CD4-positive, alpha-beta memory T cell (primary cell): ENCODE measurements at regions not wholly inside any gene's neighbourhood (a gene's known extent, or its start where the extent isn't known, plus 50 kb on each side); places are given as distances from the start of the nearest gene placed in this dataset.
A peak's percentile ranks its signal among the peaks of the same experiment; 100 is the strongest.

ENCODE experiments used
- CTCF ChIA-PET: fragments of 350-600 bp; sonication (Branson Sonifier 250); formaldehyde crosslinking; loops from one replicate; lab custom pipeline; 2021; ENCODE audit warnings: inconsistent platforms; ENCODE audit not compliant: partially characterized antibody; lab: Charles Lee
- POLR2A ChIA-PET: fragments of 350-600 bp; sonication (Branson Sonifier 250); formaldehyde crosslinking; loops from one replicate; lab custom pipeline; 2021; ENCODE audit not compliant: partially characterized antibody; lab: Charles Lee
- DNase-seq, 5 donors: peaks; one replicate each; pipeline versions ENCODE4 v3.0.0 to v3.0.0-alpha.2; 2020 to 2022; ENCODE audit warnings: mixed read lengths in 1 of 5
- H3K27ac ChIP-seq: one replicate; pipeline ENCODE4 v1.7.0; 2013; ENCODE audit warnings: low read depth, low read length
- H3K27me3 ChIP-seq: 2 replicates; pipeline ENCODE4 v1.7.0; 2013; ENCODE audit warnings: mild to moderate bottlenecking, low read length, moderate library complexity; ENCODE audit not compliant: insufficient read depth
- H3K36me3 ChIP-seq: 2 replicates; pipeline ENCODE4 v1.7.0; 2013; ENCODE audit warnings: mild to moderate bottlenecking, low read length, moderate library complexity; ENCODE audit not compliant: insufficient read depth
- H3K4me1 ChIP-seq: 2 replicates; pipeline ENCODE4 v1.7.0; 2013; ENCODE audit warnings: mild to moderate bottlenecking, low read length, moderate library complexity; ENCODE audit not compliant: insufficient read depth
- H3K4me3 ChIP-seq, 2 donors: one replicate each; pipeline ENCODE4 v1.7.0; 2013; ENCODE audit warnings: low read length in 2 of 2, mild to moderate bottlenecking in 1 of 2
- H3K9me3 ChIP-seq, 2 donors: one replicate each; pipeline ENCODE4 v1.7.0; 2013; ENCODE audit warnings: low read length in 2 of 2, control low read depth in 1 of 2; ENCODE audit not compliant: control insufficient read depth in 1 of 2
- H3K27ac Mint-ChIP-seq, 7 donors: one replicate each; pipeline ENCODE4 v1.8.0; 2020 to 2021; ENCODE audit warnings: mixed read lengths in 7 of 7, mild to moderate bottlenecking in 6 of 7, inconsistent platforms in 3 of 7, moderate library complexity in 3 of 7
- H3K27me3 Mint-ChIP-seq, 2 donors: one replicate each; pipeline ENCODE4 v1.8.0; 2020 to 2021; ENCODE audit warnings: mixed read lengths in 2 of 2
- H3K36me3 Mint-ChIP-seq, 2 donors: one replicate each; pipeline ENCODE4 v1.8.0; 2020 to 2021; ENCODE audit warnings: mixed read lengths in 2 of 2, inconsistent platforms in 1 of 2, mild to moderate bottlenecking in 1 of 2
- H3K4me1 Mint-ChIP-seq, 4 donors: one replicate each; pipeline ENCODE4 v1.8.0; 2020 to 2021; ENCODE audit warnings: mixed read lengths in 4 of 4, mild to moderate bottlenecking in 1 of 4
- H3K4me3 Mint-ChIP-seq, 8 donors: one replicate each; pipeline ENCODE4 v1.8.0; 2020 to 2021; ENCODE audit warnings: mixed read lengths in 8 of 8, mild to moderate bottlenecking in 7 of 8, moderate library complexity in 6 of 8, inconsistent platforms in 3 of 8
- H3K9me3 Mint-ChIP-seq, 8 donors: one replicate each; pipeline ENCODE4 v1.8.0; 2020 to 2021; ENCODE audit warnings: mixed read lengths in 8 of 8, mild to moderate bottlenecking in 5 of 8, inconsistent platforms in 3 of 8, moderate library complexity in 1 of 8
- intact Hi-C: fragments of 100-400 bp; cut with micrococcal nuclease; formaldehyde crosslinking; loops from one replicate; pipeline ENCODE4 v1.15.1; 2023

- no peak for DNase-seq
- H3K4me1 ChIP-seq, result peaks cover 65% of the 10 kb centered on the region
- H3K27ac ChIP-seq, result peak overlapping the region; percentile 89
- H3K4me3 ChIP-seq, result peak overlapping the region; percentile 6 to 15
- CTCF ChIA-PET, result interaction anchor here (1.6 to 17.1 kb wide), 4 partner anchors 10 to 833 kb away, joined by 4 to 252 read pairs (median 60); partner anchors contain the start of gene TRIM13
- Mint-ChIP-seq H3K27me3 (peaks cover 0 to 6% of the 10 kb centered on the region in 2 donors), H3K9me3 (peaks cover 0 to 13% (median 0%) of the 10 kb centered on the region in 8 donors), H3K27ac (peak overlapping the region in 6 of 7 donors; percentile 25 to 99 (median 82)), H3K4me1 (peaks cover 20 to 51% (median 32%) of the 10 kb centered on the region in 4 donors), H3K4me3 (peak overlapping the region; percentile 45 to 99 (median 66)), H3K36me3 (peaks cover 4 to 27% of the 10 kb centered on the region in 2 donors)
- H3K36me3 ChIP-seq, result no peaks in the 10 kb centered on the region
- POLR2A ChIA-PET, result interaction anchor here (0.7 to 20.7 kb wide), 5 partner anchors 7 to 833 kb away, joined by 3 to 648 read pairs (median 3); partner anchors contain the start of gene TRIM13
- intact Hi-C loops, result no loop called here
- H3K9me3 ChIP-seq, result no peaks in the 10 kb centered on the region
- no peaks in the 10 kb centered on the region for H3K27me3 ChIP-seq
Measured at GRCh38 chr13:50078231-50078894, 63.1 kb downstream of the KCNRG start.

- Mint-ChIP-seq H3K9me3 (peaks cover 0 to 13% (median 0%) of the 10 kb centered on the region in 8 donors), H3K4me3 (peak overlapping the region; percentile 96 to 100 (median 99)), H3K27ac (peak overlapping the region in 5 of 7 donors; percentile 68 to 99 (median 91)), H3K36me3 (peaks cover 4 to 27% of the 10 kb centered on the region in 2 donors), H3K27me3 (peaks cover 0 to 6% of the 10 kb centered on the region in 2 donors), H3K4me1 (peaks cover 20 to 57% (median 36%) of the 10 kb centered on the region in 4 donors)
- ChIA-PET CTCF (interaction anchor here (2.3 to 17.1 kb wide), 3 partner anchors 10 to 81 kb away, joined by 6 to 252 read pairs (median 114); partner anchors contain the start of gene TRIM13), POLR2A (interaction anchor here (0.5 to 20.7 kb wide), 12 partner anchors 8 to 287 kb away, joined by 3 to 648 read pairs (median 4); partner anchors contain the start of gene TRIM13)
- Histone ChIP-seq H3K4me1 (peaks cover 67% of the 10 kb centered on the region), H3K9me3 (no peaks in the 10 kb centered on the region), H3K27me3 (no peaks in the 10 kb centered on the region), H3K27ac (peak overlapping the region; percentile 89), H3K4me3 (peak overlapping the region; percentile 85 to 86), H3K36me3 (no peaks in the 10 kb centered on the region)
- intact Hi-C loops, result no loop called here
- no peak for DNase-seq
Measured at GRCh38 chr13:50078895-50079654, 63.8 kb downstream of the KCNRG start.

- H3K27me3 Mint-ChIP-seq, result peaks cover 0 to 6% of the 10 kb centered on the region in 2 donors
- peaks cover 67% of the 10 kb centered on the region for H3K4me1 ChIP-seq
- peak overlapping the region; percentile 88 to 99 (median 97) for H3K27ac Mint-ChIP-seq
- DNase-seq, result no peak
- H3K27ac ChIP-seq, result peak overlapping the region; percentile 89
- no peaks in the 10 kb centered on the region for H3K36me3 ChIP-seq
- ChIA-PET CTCF (interaction anchor here (1.2 to 17.1 kb wide), 5 partner anchors 11 to 990 kb away, joined by 3 to 252 read pairs (median 6); partner anchors contain the start of gene TRIM13), POLR2A (interaction anchor here (0.5 to 20.7 kb wide), 19 partner anchors 7 to 830 kb away, joined by 3 to 648 read pairs (median 8); partner anchors contain the start of genes RNASEH2B, SPRYD7 and TRIM13)
- H3K9me3 Mint-ChIP-seq, result peaks cover 0 to 13% (median 0%) of the 10 kb centered on the region in 8 donors
- no peaks in the 10 kb centered on the region for H3K27me3 ChIP-seq
- peaks cover 20 to 59% (median 37%) of the 10 kb centered on the region in 4 donors for H3K4me1 Mint-ChIP-seq
- no peaks in the 10 kb centered on the region for H3K9me3 ChIP-seq
- H3K4me3 ChIP-seq, result peak overlapping the region; percentile 85 to 86
- intact Hi-C loops, result loop anchor here (2.0 to 5.0 kb wide), 3 partner anchors 288 to 1373 kb away; partner anchors contain the start of gene INTS6
- peak overlapping the region; percentile 96 to 100 (median 99) for H3K4me3 Mint-ChIP-seq
- H3K36me3 Mint-ChIP-seq, result peaks cover 4 to 27% of the 10 kb centered on the region in 2 donors
Measured at GRCh38 chr13:50079655-50080202, 64.5 kb downstream of the KCNRG start.

GRCh38 chr13:50080203-50080910 lies 65.1 kb downstream of the KCNRG start:
- Histone ChIP-seq H3K27ac (peak overlapping the region; percentile 89), H3K4me3 (peak overlapping the region; percentile 85 to 86), H3K27me3 (no peaks in the 10 kb centered on the region), H3K36me3 (no peaks in the 10 kb centered on the region), H3K9me3 (no peaks in the 10 kb centered on the region), H3K4me1 (peaks cover 67% of the 10 kb centered on the region)
- Mint-ChIP-seq H3K27me3 (peaks cover 0 to 6% of the 10 kb centered on the region in 2 donors), H3K9me3 (peaks cover 0 to 13% (median 0%) of the 10 kb centered on the region in 8 donors), H3K27ac (peak overlapping the region; percentile 88 to 99 (median 97)), H3K4me3 (peak overlapping the region; percentile 96 to 100 (median 99)), H3K36me3 (peaks cover 4 to 27% of the 10 kb centered on the region in 2 donors), H3K4me1 (peaks cover 23 to 64% (median 41%) of the 10 kb centered on the region in 4 donors)
- CTCF ChIA-PET, result interaction anchor here (0.6 to 17.1 kb wide), 8 partner anchors 12 to 990 kb away, joined by 3 to 252 read pairs (median 4); partner anchors contain the start of gene TRIM13
- DNase-seq, result peak in 4 of 5 donors; percentile 63 to 77 (median 70)
- POLR2A ChIA-PET, result interaction anchor here (0.6 to 20.7 kb wide), 26 partner anchors 8 to 837 kb away, joined by 3 to 648 read pairs (median 6); partner anchors contain the start of genes RNASEH2B, SPRYD7 and TRIM13
- intact Hi-C loops, result loop anchor here (2.0 to 5.0 kb wide), 3 partner anchors 287 to 1372 kb away; partner anchors contain the start of gene INTS6

- CTCF ChIA-PET, result interaction anchor here (0.6 to 17.1 kb wide), 11 partner anchors 11 to 989 kb away, joined by 3 to 252 read pairs (median 4); partner anchors contain the start of genes SPRYD7 and TRIM13
- Histone ChIP-seq H3K4me1 (peaks cover 61% of the 10 kb centered on the region), H3K9me3 (no peaks in the 10 kb centered on the region), H3K4me3 (peak overlapping the region; percentile 85 to 86), H3K27me3 (no peaks in the 10 kb centered on the region), H3K36me3 (no peaks in the 10 kb centered on the region), H3K27ac (peak overlapping the region; percentile 89)
- H3K36me3 Mint-ChIP-seq, result peaks cover 0 to 23% of the 10 kb centered on the region in 2 donors
- DNase-seq, result peak in 2 of 5 donors; percentile 60 to 63
- H3K27ac Mint-ChIP-seq, result peak overlapping the region; percentile 95 to 100 (median 98)
- peaks cover 0 to 6% of the 10 kb centered on the region in 2 donors for H3K27me3 Mint-ChIP-seq
- H3K9me3 Mint-ChIP-seq, result peaks cover 0 to 13% (median 0%) of the 10 kb centered on the region in 8 donors
- POLR2A ChIA-PET, result interaction anchor here (0.7 to 20.7 kb wide), 29 partner anchors 9 to 836 kb away, joined by 3 to 648 read pairs (median 8); partner anchors contain the start of genes RNASEH2B, SPRYD7 and TRIM13
- intact Hi-C loops, result loop anchor here (2.0 to 5.0 kb wide), 3 partner anchors 286 to 1372 kb away; partner anchors contain the start of gene INTS6
- H3K4me3 Mint-ChIP-seq, result peak overlapping the region; percentile 96 to 100 (median 99)
- peaks cover 18 to 58% (median 36%) of the 10 kb centered on the region in 4 donors for H3K4me1 Mint-ChIP-seq
Measured at GRCh38 chr13:50080911-50081678, 65.9 kb downstream of the KCNRG start.
